ENCODE measurements at regions not wholly inside any gene's neighbourhood (a gene's known extent, or its start where the extent isn't known, plus 50 kb on each side); places are given as distances from the start of the nearest gene placed in this dataset.

DNA sequence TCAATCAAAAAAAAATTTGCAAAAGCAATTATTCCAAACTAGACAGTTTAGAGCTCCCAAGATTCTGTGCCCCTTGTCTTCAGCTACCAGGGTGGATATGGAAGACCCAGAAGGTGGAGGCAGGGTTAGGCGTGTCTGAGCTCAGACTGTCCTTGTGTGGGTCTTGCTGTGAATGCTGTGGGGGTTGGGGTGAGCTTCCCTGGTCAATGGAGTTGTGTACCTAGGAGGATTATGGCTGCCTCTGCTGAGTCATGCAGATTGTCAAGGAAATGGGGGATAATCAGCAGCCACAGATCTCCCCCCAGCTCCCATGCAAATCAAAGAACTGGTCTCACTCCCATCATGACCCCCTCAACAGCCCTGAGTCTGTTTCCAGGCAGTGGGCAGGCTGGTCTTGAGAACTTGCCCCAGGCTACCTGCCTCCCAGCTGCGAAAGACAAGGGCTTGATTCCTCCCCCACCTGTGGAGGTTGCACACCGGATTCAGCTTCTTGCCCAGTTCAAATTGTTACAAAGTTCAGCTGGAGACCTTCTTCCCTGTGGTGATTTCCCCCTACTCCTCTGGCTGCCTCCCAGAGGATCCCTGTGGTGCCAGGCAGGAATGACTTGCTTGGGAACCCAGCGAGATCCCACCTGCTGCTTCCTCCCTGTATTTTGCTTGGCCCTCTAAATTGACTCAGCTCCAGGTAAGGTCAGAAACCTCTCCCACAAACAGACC, 77.0 kb downstream of the RAD51AP2 start:
- Histone ChIP-seq H3K9ac (ENCODE audit: low read length) (no peak overlapping the region), H3K79me1 (ENCODE audit: low read length) (no peaks in the 10 kb centered on the region), H3K79me2 (ENCODE audit: control insufficient read depth, insufficient read depth, low read length) (no peaks in the 10 kb centered on the region), H3K18ac (ENCODE audit: low read length) (peak overlapping the region; percentile 32), H3K4me3 (ENCODE audit: low read length) (no peak overlapping the region), H4K8ac (ENCODE audit: low read depth, low read length) (no peak overlapping the region), H3K23ac (ENCODE audit: low read length) (no peak overlapping the region), H4K5ac (ENCODE audit: low read length) (no peak overlapping the region), H3K36me3 (ENCODE audit: control insufficient read depth, insufficient read depth, low read length) (no peaks in the 10 kb centered on the region), H2BK120ac (ENCODE audit: low read depth, low read length) (no peak overlapping the region), H2BK5ac (ENCODE audit: low read length) (peak overlapping the region; percentile 30), H3K56ac (ENCODE audit: low read length) (no peak overlapping the region), H2AK5ac (ENCODE audit: low read length) (no peak overlapping the region), H3K4me1 (ENCODE audit: control insufficient read depth, low read depth, low read length) (no peaks in the 10 kb centered on the region), H3K4me2 (ENCODE audit: low read length) (no peak overlapping the region), H3K4ac (ENCODE audit: low read depth, low read length) (no peak overlapping the region), H2BK15ac (replicated peaks; ENCODE audit: low read depth) (no peak overlapping the region), H3K27ac (ENCODE audit: low read depth, low read length) (peak overlapping the region; percentile 4), H3K27me3 (ENCODE audit: insufficient read depth, low read length, poor library complexity) (no peaks in the 10 kb centered on the region)
- DNase-seq, result peak; percentile 30
- no CpG with 5 or more reads among the region's 4 CpGs for WGBS (ENCODE audit: extremely low coverage, insufficient coverage, low lambda C conversion rate)

DNA sequence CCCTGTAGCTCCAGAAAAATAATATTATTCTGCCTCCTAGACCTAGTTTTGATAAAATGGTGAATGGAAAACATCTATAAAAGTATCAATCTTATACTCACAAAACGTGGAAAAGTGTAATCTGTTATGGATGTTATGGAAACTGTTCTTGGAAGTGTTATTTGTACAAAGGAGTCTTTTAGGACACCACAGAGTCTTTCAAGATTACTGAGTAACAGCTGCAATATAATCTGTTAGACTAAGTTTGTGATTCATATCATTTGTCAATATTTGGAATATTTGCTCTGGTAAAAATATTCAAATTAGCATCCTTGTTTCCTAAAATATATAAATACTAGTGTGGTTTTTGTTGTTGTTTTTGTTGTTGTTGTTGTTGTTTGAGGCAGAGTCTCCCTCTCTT, 87.9 kb downstream of the RAD51AP2 start:
- Histone ChIP-seq H3K27me3 (ENCODE audit: insufficient read depth, low read length, poor library complexity) (no peaks in the 10 kb centered on the region), H3K4me3 (ENCODE audit: low read length) (no peak overlapping the region), H4K8ac (ENCODE audit: low read depth, low read length) (no peak overlapping the region), H3K4ac (ENCODE audit: low read depth, low read length) (no peak overlapping the region), H3K9ac (ENCODE audit: low read length) (no peak overlapping the region), H3K36me3 (ENCODE audit: control insufficient read depth, insufficient read depth, low read length) (no peaks in the 10 kb centered on the region), H2AK5ac (ENCODE audit: low read length) (no peak overlapping the region), H3K18ac (ENCODE audit: low read length) (no peak overlapping the region), H3K79me1 (ENCODE audit: low read length) (no peaks in the 10 kb centered on the region), H3K23ac (ENCODE audit: low read length) (no peak overlapping the region), H3K56ac (ENCODE audit: low read length) (no peak overlapping the region), H3K79me2 (ENCODE audit: control insufficient read depth, insufficient read depth, low read length) (no peaks in the 10 kb centered on the region), H3K4me2 (ENCODE audit: low read length) (no peak overlapping the region), H2BK120ac (ENCODE audit: low read depth, low read length) (no peak overlapping the region), H2BK5ac (ENCODE audit: low read length) (no peak overlapping the region), H3K27ac (ENCODE audit: low read depth, low read length) (no peak overlapping the region), H4K5ac (ENCODE audit: low read length) (no peak overlapping the region), H2BK15ac (replicated peaks; ENCODE audit: low read depth) (no peak overlapping the region), H3K4me1 (ENCODE audit: control insufficient read depth, low read depth, low read length) (no peaks in the 10 kb centered on the region)
- WGBS (ENCODE audit: extremely low coverage, insufficient coverage, low lambda C conversion rate), result no CpG with 5 or more reads among the region's 1 CpG
- DNase-seq, result no peak

DNA sequence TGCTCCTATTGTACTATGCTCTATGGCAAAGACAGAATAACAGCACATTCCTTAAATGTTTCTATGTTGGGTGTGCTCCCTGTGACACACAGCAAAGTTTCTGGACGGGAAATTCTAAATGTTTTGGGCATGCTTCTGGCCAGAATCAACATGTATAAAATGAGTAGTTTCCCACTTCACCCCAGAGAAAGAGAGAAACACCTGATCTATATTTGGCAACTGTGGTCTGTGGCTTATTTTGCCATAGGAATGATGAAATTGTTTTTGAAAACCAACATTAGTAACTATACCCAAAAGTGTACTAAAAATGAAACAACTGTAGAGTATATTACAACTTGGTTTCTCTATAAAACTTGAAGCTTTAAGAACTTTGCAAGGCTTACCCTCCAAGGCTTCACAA, 89.1 kb downstream of the RAD51AP2 start:
- H3K9ac ChIP-seq (ENCODE audit: low read length), result no peak overlapping the region
- no peak overlapping the region for H2BK15ac ChIP-seq (replicated peaks; ENCODE audit: low read depth)
- H3K27ac ChIP-seq (ENCODE audit: low read depth, low read length), result no peak overlapping the region
- no peak overlapping the region for H3K56ac ChIP-seq (ENCODE audit: low read length)
- no peaks in the 10 kb centered on the region for H3K36me3 ChIP-seq (ENCODE audit: control insufficient read depth, insufficient read depth, low read length)
- no peaks in the 10 kb centered on the region for H3K79me1 ChIP-seq (ENCODE audit: low read length)
- no peak overlapping the region for H3K4ac ChIP-seq (ENCODE audit: low read depth, low read length)
- no peaks in the 10 kb centered on the region for H3K4me1 ChIP-seq (ENCODE audit: control insufficient read depth, low read depth, low read length)
- no peak overlapping the region for H2BK120ac ChIP-seq (ENCODE audit: low read depth, low read length)
- WGBS (ENCODE audit: extremely low coverage, insufficient coverage, low lambda C conversion rate), result no CpG with 5 or more reads among the region's 1 CpG
- H3K4me2 ChIP-seq (ENCODE audit: low read length), result no peak overlapping the region
- no peak overlapping the region for H3K23ac ChIP-seq (ENCODE audit: low read length)
- H4K8ac ChIP-seq (ENCODE audit: low read depth, low read length), result no peak overlapping the region
- no peak overlapping the region for H3K4me3 ChIP-seq (ENCODE audit: low read length)
- no peak for DNase-seq
- H2BK5ac ChIP-seq (ENCODE audit: low read length), result no peak overlapping the region
- H4K5ac ChIP-seq (ENCODE audit: low read length), result no peak overlapping the region
- no peak overlapping the region for H2AK5ac ChIP-seq (ENCODE audit: low read length)
- no peak overlapping the region for H3K18ac ChIP-seq (ENCODE audit: low read length)
- no peaks in the 10 kb centered on the region for H3K79me2 ChIP-seq (ENCODE audit: control insufficient read depth, insufficient read depth, low read length)
- H3K27me3 ChIP-seq (ENCODE audit: insufficient read depth, low read length, poor library complexity), result no peaks in the 10 kb centered on the region

DNA sequence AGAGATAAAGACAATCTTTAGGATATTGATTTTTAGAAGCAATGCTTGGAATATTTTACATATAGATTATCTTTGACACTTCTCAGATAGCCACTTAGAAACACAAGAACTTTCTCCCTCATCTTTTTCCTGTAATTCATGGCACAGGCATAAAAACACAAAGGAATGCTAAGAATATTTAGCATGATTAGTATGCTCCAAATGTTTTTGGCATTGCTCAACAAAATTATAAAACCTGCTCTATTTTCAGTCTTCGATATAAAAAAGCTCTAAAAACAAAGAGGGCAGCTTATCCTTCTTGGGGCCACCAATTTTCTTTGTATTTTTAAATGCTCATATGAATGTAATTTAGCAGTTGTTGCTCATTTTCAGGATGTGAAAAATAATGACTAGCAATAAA, 90.8 kb downstream of the RAD51AP2 start:
- no peak overlapping the region for H3K4me3 ChIP-seq (ENCODE audit: low read length)
- no peaks in the 10 kb centered on the region for H3K4me1 ChIP-seq (ENCODE audit: control insufficient read depth, low read depth, low read length)
- no peaks in the 10 kb centered on the region for H3K36me3 ChIP-seq (ENCODE audit: control insufficient read depth, insufficient read depth, low read length)
- H3K79me2 ChIP-seq (ENCODE audit: control insufficient read depth, insufficient read depth, low read length), result no peaks in the 10 kb centered on the region
- no peak overlapping the region for H2BK120ac ChIP-seq (ENCODE audit: low read depth, low read length)
- no peak overlapping the region for H3K4me2 ChIP-seq (ENCODE audit: low read length)
- H2AK5ac ChIP-seq (ENCODE audit: low read length), result no peak overlapping the region
- no peaks in the 10 kb centered on the region for H3K79me1 ChIP-seq (ENCODE audit: low read length)
- no peak for DNase-seq
- H3K9ac ChIP-seq (ENCODE audit: low read length), result no peak overlapping the region
- no peak overlapping the region for H3K18ac ChIP-seq (ENCODE audit: low read length)
- H2BK5ac ChIP-seq (ENCODE audit: low read length), result no peak overlapping the region
- no peak overlapping the region for H4K8ac ChIP-seq (ENCODE audit: low read depth, low read length)
- H3K23ac ChIP-seq (ENCODE audit: low read length), result no peak overlapping the region
- no peak overlapping the region for H3K56ac ChIP-seq (ENCODE audit: low read length)
- no peak overlapping the region for H4K5ac ChIP-seq (ENCODE audit: low read length)
- no peak overlapping the region for H3K4ac ChIP-seq (ENCODE audit: low read depth, low read length)
- no CpG with 5 or more reads among the region's 1 CpG for WGBS (ENCODE audit: extremely low coverage, insufficient coverage, low lambda C conversion rate)
- H2BK15ac ChIP-seq (replicated peaks; ENCODE audit: low read depth), result no peak overlapping the region
- H3K27ac ChIP-seq (ENCODE audit: low read depth, low read length), result no peak overlapping the region
- H3K27me3 ChIP-seq (ENCODE audit: insufficient read depth, low read length, poor library complexity), result no peaks in the 10 kb centered on the region

DNA sequence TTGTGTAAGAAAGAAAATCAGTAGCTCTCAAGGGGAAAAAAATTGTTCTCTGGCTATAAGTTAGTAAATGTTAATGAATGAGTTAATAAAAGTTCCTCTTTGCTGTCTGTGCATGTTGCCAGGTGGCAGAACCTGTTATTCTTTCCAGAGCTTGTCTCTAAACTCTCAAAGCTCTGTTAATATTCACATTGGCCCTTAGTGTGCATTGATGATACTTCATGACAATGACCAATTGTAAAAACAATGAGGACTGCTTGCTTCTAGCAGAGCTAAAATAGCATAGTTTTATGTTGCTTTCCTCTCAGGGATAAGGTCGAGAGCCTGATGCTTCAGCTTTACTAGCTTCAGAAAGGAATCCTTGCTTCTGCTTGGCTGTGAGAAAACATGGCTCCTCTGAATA, 91.5 kb downstream of the RAD51AP2 start:
- DNase-seq, result no peak
- Histone ChIP-seq H4K8ac (ENCODE audit: low read depth, low read length) (no peak overlapping the region), H3K36me3 (ENCODE audit: control insufficient read depth, insufficient read depth, low read length) (no peaks in the 10 kb centered on the region), H3K27me3 (ENCODE audit: insufficient read depth, low read length, poor library complexity) (no peaks in the 10 kb centered on the region), H2AK5ac (ENCODE audit: low read length) (no peak overlapping the region), H3K4me1 (ENCODE audit: control insufficient read depth, low read depth, low read length) (no peaks in the 10 kb centered on the region), H3K9ac (ENCODE audit: low read length) (no peak overlapping the region), H3K4ac (ENCODE audit: low read depth, low read length) (no peak overlapping the region), H2BK5ac (ENCODE audit: low read length) (no peak overlapping the region), H3K27ac (ENCODE audit: low read depth, low read length) (no peak overlapping the region), H3K79me2 (ENCODE audit: control insufficient read depth, insufficient read depth, low read length) (no peaks in the 10 kb centered on the region), H3K23ac (ENCODE audit: low read length) (no peak overlapping the region), H2BK120ac (ENCODE audit: low read depth, low read length) (no peak overlapping the region), H3K79me1 (ENCODE audit: low read length) (no peaks in the 10 kb centered on the region), H3K4me2 (ENCODE audit: low read length) (no peak overlapping the region), H3K18ac (ENCODE audit: low read length) (no peak overlapping the region), H2BK15ac (replicated peaks; ENCODE audit: low read depth) (no peak overlapping the region), H3K56ac (ENCODE audit: low read length) (no peak overlapping the region), H3K4me3 (ENCODE audit: low read length) (no peak overlapping the region), H4K5ac (ENCODE audit: low read length) (no peak overlapping the region)
- no CpG with 5 or more reads among the region's 1 CpG for WGBS (ENCODE audit: extremely low coverage, insufficient coverage, low lambda C conversion rate)

DNA sequence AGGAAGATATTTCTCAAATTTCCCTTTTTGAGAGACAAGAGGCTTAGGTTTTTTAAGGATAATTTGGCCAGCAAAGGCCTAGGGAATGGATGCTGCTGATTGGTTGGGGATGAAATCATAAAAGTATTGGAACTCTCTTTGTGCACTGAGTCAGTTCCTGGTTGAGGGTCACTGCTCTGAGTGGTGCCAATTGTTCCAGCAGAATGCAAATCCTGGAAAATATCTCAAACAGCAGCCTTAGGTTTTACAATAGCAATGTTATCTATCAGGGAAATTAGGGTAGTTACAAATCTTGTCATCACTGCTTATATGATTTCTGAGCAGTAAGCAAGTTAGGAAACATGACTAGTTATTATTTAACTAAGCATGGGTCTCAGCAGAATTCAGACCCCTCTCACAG, 96.2 kb downstream of the RAD51AP2 start:
- H3K23ac ChIP-seq (ENCODE audit: low read length), result no peak overlapping the region
- H3K4ac ChIP-seq (ENCODE audit: low read depth, low read length), result no peak overlapping the region
- H4K5ac ChIP-seq (ENCODE audit: low read length), result no peak overlapping the region
- no peak overlapping the region for H2BK120ac ChIP-seq (ENCODE audit: low read depth, low read length)
- no peak overlapping the region for H2AK5ac ChIP-seq (ENCODE audit: low read length)
- H3K4me2 ChIP-seq (ENCODE audit: low read length), result no peak overlapping the region
- no peak overlapping the region for H4K8ac ChIP-seq (ENCODE audit: low read depth, low read length)
- no peak overlapping the region for H3K27ac ChIP-seq (ENCODE audit: low read depth, low read length)
- H3K79me1 ChIP-seq (ENCODE audit: low read length), result no peaks in the 10 kb centered on the region
- no peaks in the 10 kb centered on the region for H3K4me1 ChIP-seq (ENCODE audit: control insufficient read depth, low read depth, low read length)
- H3K56ac ChIP-seq (ENCODE audit: low read length), result no peak overlapping the region
- no peaks in the 10 kb centered on the region for H3K79me2 ChIP-seq (ENCODE audit: control insufficient read depth, insufficient read depth, low read length)
- no peak overlapping the region for H3K4me3 ChIP-seq (ENCODE audit: low read length)
- H2BK15ac ChIP-seq (replicated peaks; ENCODE audit: low read depth), result no peak overlapping the region
- no peak overlapping the region for H3K18ac ChIP-seq (ENCODE audit: low read length)
- no peak overlapping the region for H3K9ac ChIP-seq (ENCODE audit: low read length)
- H3K36me3 ChIP-seq (ENCODE audit: control insufficient read depth, insufficient read depth, low read length), result no peaks in the 10 kb centered on the region
- H3K27me3 ChIP-seq (ENCODE audit: insufficient read depth, low read length, poor library complexity), result no peaks in the 10 kb centered on the region
- no peak for DNase-seq
- H2BK5ac ChIP-seq (ENCODE audit: low read length), result no peak overlapping the region

Data from mesendoderm (in vitro differentiated cells).